H9 (cell line): ENCODE measurements at regions not wholly inside any gene's neighbourhood (a gene's known extent, or its start where the extent isn't known, plus 50 kb on each side); places are given as distances from the start of the nearest gene placed in this dataset.

Experiments used
- DNase-seq: peaks from one replicate; pipeline ENCODE4 v3.0.0-alpha.2; 2017
- H2AFZ ChIP-seq: one replicate; pipeline ENCODE4 v1.6.1; 2013; ENCODE audit warnings: mild to moderate bottlenecking, low read length, control low read depth, moderate library complexity
- H2AK5ac ChIP-seq: 2 replicates; pipeline ENCODE4 v1.6.1; 2013; ENCODE audit warnings: low read length, control low read depth, mixed read lengths; ENCODE audit not compliant: insufficient read length
- H2BK120ac ChIP-seq: one replicate; pipeline ENCODE4 v1.6.1; 2013; ENCODE audit warnings: low read depth, mild to moderate bottlenecking, low read length, control low read depth, inconsistent platforms; ENCODE audit not compliant: poor library complexity, severe bottlenecking
- H2BK12ac ChIP-seq: 2 replicates; pipeline ENCODE4 v1.6.1; 2013; ENCODE audit warnings: low read length, control low read depth, mixed read lengths, low read depth; ENCODE audit not compliant: insufficient read length
- H2BK15ac ChIP-seq: 2 replicates; pipeline ENCODE4 v1.6.1; 2013; ENCODE audit warnings: low read depth, low read length, control low read depth
- H2BK20ac ChIP-seq: one replicate; pipeline ENCODE4 v1.6.1; 2013; ENCODE audit warnings: low read depth, mild to moderate bottlenecking, low read length, control low read depth, inconsistent platforms; ENCODE audit not compliant: poor library complexity, severe bottlenecking
- H2BK5ac ChIP-seq: 2 replicates; pipeline ENCODE4 v1.6.1; 2013; ENCODE audit warnings: low read length, control low read depth, mixed read lengths; ENCODE audit not compliant: insufficient read length
- H3K14ac ChIP-seq: 2 replicates; pipeline ENCODE4 v1.6.1; 2013; ENCODE audit warnings: low read length, control low read depth; ENCODE audit not compliant: insufficient read depth
- H3K18ac ChIP-seq: 2 replicates; pipeline ENCODE4 v1.6.1; 2013; ENCODE audit warnings: low read depth, mild to moderate bottlenecking, mixed read lengths, low read length, control low read depth; ENCODE audit not compliant: insufficient read length
- H3K23ac ChIP-seq: 2 replicates; pipeline ENCODE4 v1.6.1; 2013; ENCODE audit warnings: low read length, control low read depth, mixed read lengths, low read depth; ENCODE audit not compliant: insufficient read length
- H3K23me2 ChIP-seq: 2 replicates; pipeline ENCODE4 v1.6.1; 2013; ENCODE audit warnings: low read depth, mild to moderate bottlenecking, mixed read lengths, low read length, control low read depth; ENCODE audit not compliant: insufficient read length, poor library complexity, severe bottlenecking
- H3K27ac ChIP-seq: 2 replicates; pipeline ENCODE4 v1.5.1; 2013; ENCODE audit warnings: low read length, control low read depth, mixed read lengths, low read depth; ENCODE audit not compliant: insufficient read length
- H3K27me3 ChIP-seq: 2 replicates; pipeline ENCODE4 v1.6.1; 2013; ENCODE audit warnings: low read length, control low read depth, inconsistent platforms; ENCODE audit not compliant: insufficient read depth
- H3K4ac ChIP-seq: 2 replicates; pipeline ENCODE4 v1.6.1; 2013; ENCODE audit warnings: low read depth, mild to moderate bottlenecking, control low read depth, inconsistent platforms, low read length, moderate library complexity
- H3K4me1 ChIP-seq: 2 replicates; pipeline ENCODE4 v1.6.1; 2013; ENCODE audit warnings: low read length, control low read depth, inconsistent platforms; ENCODE audit not compliant: insufficient read depth
- H3K4me2 ChIP-seq: 2 replicates; pipeline ENCODE4 v1.6.1; 2013; ENCODE audit warnings: low read length, control low read depth, mixed read lengths; ENCODE audit not compliant: insufficient read length, insufficient read depth
- H3K56ac ChIP-seq: 2 replicates; pipeline ENCODE4 v1.6.1; 2013; ENCODE audit warnings: low read depth, mild to moderate bottlenecking, mixed read lengths, low read length, control low read depth; ENCODE audit not compliant: insufficient read length
- H3K79me1 ChIP-seq: 2 replicates; pipeline ENCODE4 v1.6.1; 2013; ENCODE audit warnings: low read depth, mild to moderate bottlenecking, moderate library complexity, low read length, control low read depth, inconsistent platforms; ENCODE audit not compliant: insufficient read depth, poor library complexity, severe bottlenecking
- H3K79me2 ChIP-seq: 2 replicates; pipeline ENCODE4 v1.6.1; 2013; ENCODE audit warnings: low read length, control low read depth, inconsistent platforms; ENCODE audit not compliant: insufficient read depth
- H3K9ac ChIP-seq: 2 replicates; pipeline ENCODE4 v1.6.1; 2013; ENCODE audit warnings: low read length, control low read depth, mixed read lengths; ENCODE audit not compliant: insufficient read length; ENCODE audit errors: extremely low read depth
- H3K9me3 ChIP-seq: one replicate; pipeline ENCODE4 v1.6.1; 2013; ENCODE audit warnings: low read depth, low read length, inconsistent platforms; ENCODE audit not compliant: control insufficient read depth
- H3T11ph ChIP-seq: one replicate; pipeline ENCODE4 v1.6.1; 2013; ENCODE audit warnings: mild to moderate bottlenecking, low read length, control low read depth, inconsistent platforms
- H4K20me1 ChIP-seq: one replicate; pipeline ENCODE4 v1.6.1; 2013; ENCODE audit not compliant: control insufficient read depth, insufficient read length, insufficient read depth
- H4K5ac ChIP-seq: 2 replicates; pipeline ENCODE4 v1.6.1; 2013; ENCODE audit warnings: low read depth, mild to moderate bottlenecking, mixed read lengths, low read length, control low read depth; ENCODE audit not compliant: insufficient read length
- H4K8ac ChIP-seq: replicated peaks from 2 replicates; pipeline ENCODE4 v1.6.1; 2013; ENCODE audit warnings: low read length, control low read depth, mixed read lengths, low read depth; ENCODE audit not compliant: insufficient read length
- H4K91ac ChIP-seq: 2 replicates; pipeline ENCODE4 v1.6.1; 2013; ENCODE audit warnings: low read depth, mild to moderate bottlenecking, moderate library complexity, mixed read lengths, low read length, control low read depth; ENCODE audit not compliant: insufficient read length
- H3K27ac Mint-ChIP-seq, 3 experiments: 2 replicates in 2 of 3; 3 replicates in 1 of 3; pipeline ENCODE4 v1.8.0; 2020 to 2021; ENCODE audit warnings: mixed read lengths in 3 of 3, mild to moderate bottlenecking in 1 of 3, moderate library complexity in 1 of 3
- H3K27me3 Mint-ChIP-seq: 2 replicates; pipeline ENCODE4 v1.8.0; 2021; ENCODE audit warnings: low read depth, mild to moderate bottlenecking, moderate library complexity, mixed read lengths
- H3K36me3 Mint-ChIP-seq, 3 experiments: 2 replicates in 2 of 3; 3 replicates in 1 of 3; pipeline ENCODE4 v1.8.0; 2020 to 2021; ENCODE audit warnings: low read depth in 3 of 3, mixed read lengths in 3 of 3; ENCODE audit not compliant: insufficient read depth in 1 of 3
- H3K4me1 Mint-ChIP-seq, 2 experiments: 2 replicates each; pipeline ENCODE4 v1.8.0; 2020; ENCODE audit warnings: mixed read lengths in 2 of 2
- H3K4me3 Mint-ChIP-seq, 2 experiments: 2 replicates in 1 of 2; 3 replicates in 1 of 2; pipeline ENCODE4 v1.8.0; 2020 to 2021; ENCODE audit warnings: mild to moderate bottlenecking in 2 of 2, mixed read lengths in 2 of 2, moderate library complexity in 1 of 2
- H3K9me3 Mint-ChIP-seq, 2 experiments: 2 replicates in 1 of 2; 3 replicates in 1 of 2; pipeline ENCODE4 v1.8.0; 2020; ENCODE audit warnings: mild to moderate bottlenecking in 2 of 2, mixed read lengths in 2 of 2, moderate library complexity in 1 of 2
- WGBS: extraction: QIAGEN DNeasy Blood & Tissue Kit; methylation state at CpG from one replicate; pipeline ENCODE4 v1.1.7; 2013; ENCODE audit warnings: missing lambda C conversion rate, low lambda C conversion rate, mixed read lengths; ENCODE audit not compliant: insufficient read length; ENCODE audit errors: extremely low coverage; 5-methylcytosine and 5-hydroxymethylcytosine counted together
- TF ChIP-seq, protein P1 (sequence below): fragments of 200-600 bp; sonication (generic); conservative IDR thresholded peaks from 3 replicates; pipeline ENCODE4 v1.8.0; 2021; ENCODE audit warnings: antibody characterized with exemption, mild to moderate bottlenecking

DNA sequence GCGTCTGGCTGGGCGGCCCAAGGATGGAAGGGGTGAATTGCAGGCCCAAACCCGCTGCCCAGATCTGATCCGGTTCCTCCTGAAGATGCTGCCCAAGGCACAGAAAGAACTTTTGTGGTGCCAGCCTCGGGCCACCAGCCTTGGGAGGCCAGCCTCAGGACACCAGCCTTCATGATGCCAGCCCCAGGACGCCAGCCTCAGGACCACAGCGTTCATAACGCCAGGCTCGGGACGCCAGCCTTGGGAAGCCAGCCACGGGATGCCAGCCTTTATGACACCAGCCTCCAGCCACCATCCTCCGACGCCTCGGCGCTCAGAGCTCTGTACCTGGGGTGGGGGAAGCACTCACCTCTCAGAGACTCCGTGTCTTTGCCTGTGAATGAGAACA, 107.8 kb downstream of the ADRA2C start:
- Mint-ChIP-seq H3K36me3 (peaks cover 5 to 12% (median 9%) of the 10 kb centered on the region in 3 experiments; a peak in 6 of 7 replicates), H3K27me3 (peaks cover 88% of the 10 kb centered on the region), H3K27ac (no peak overlapping the region), H3K4me1 (peaks cover 18 to 30% of the 10 kb centered on the region in 2 experiments), H3K4me3 (no peak overlapping the region), H3K9me3 (peaks cover 14 to 17% of the 10 kb centered on the region in 2 experiments)
- H3K27me3 ChIP-seq: peaks cover 2% of the 10 kb centered on the region; the same call in 1 of the 2 replicates
- H3K23me2 ChIP-seq: peaks cover 9% of the 10 kb centered on the region
- H3K4ac ChIP-seq: no peak overlapping the region
- H3K4me2 ChIP-seq: no peak overlapping the region
- no peaks in the 10 kb centered on the region for H3K79me1 ChIP-seq
- no peak overlapping the region for H3K18ac ChIP-seq
- no peak overlapping the region for H2BK120ac ChIP-seq
- no peak overlapping the region; the same call in 1 of the 2 replicates for H3K14ac ChIP-seq
- no peak overlapping the region for H4K91ac ChIP-seq
- H2BK20ac ChIP-seq: no peak overlapping the region
- H2BK5ac ChIP-seq: no peak overlapping the region
- no peak overlapping the region for H3T11ph ChIP-seq
- H4K8ac ChIP-seq: no peak overlapping the region
- H2BK15ac ChIP-seq: no peak overlapping the region
- DNase-seq: no peak
- H2BK12ac ChIP-seq: no peak overlapping the region
- H3K9me3 ChIP-seq: no peaks in the 10 kb centered on the region
- no peaks in the 10 kb centered on the region for H4K20me1 ChIP-seq
- no peak overlapping the region for H2AK5ac ChIP-seq
- no peak overlapping the region for H2AFZ ChIP-seq
- H3K79me2 ChIP-seq: no peaks in the 10 kb centered on the region
- TF ChIP-seq, protein P1, sequence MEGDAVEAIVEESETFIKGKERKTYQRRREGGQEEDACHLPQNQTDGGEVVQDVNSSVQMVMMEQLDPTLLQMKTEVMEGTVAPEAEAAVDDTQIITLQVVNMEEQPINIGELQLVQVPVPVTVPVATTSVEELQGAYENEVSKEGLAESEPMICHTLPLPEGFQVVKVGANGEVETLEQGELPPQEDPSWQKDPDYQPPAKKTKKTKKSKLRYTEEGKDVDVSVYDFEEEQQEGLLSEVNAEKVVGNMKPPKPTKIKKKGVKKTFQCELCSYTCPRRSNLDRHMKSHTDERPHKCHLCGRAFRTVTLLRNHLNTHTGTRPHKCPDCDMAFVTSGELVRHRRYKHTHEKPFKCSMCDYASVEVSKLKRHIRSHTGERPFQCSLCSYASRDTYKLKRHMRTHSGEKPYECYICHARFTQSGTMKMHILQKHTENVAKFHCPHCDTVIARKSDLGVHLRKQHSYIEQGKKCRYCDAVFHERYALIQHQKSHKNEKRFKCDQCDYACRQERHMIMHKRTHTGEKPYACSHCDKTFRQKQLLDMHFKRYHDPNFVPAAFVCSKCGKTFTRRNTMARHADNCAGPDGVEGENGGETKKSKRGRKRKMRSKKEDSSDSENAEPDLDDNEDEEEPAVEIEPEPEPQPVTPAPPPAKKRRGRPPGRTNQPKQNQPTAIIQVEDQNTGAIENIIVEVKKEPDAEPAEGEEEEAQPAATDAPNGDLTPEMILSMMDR: no peak
- no peak overlapping the region for H3K9ac ChIP-seq
- H3K56ac ChIP-seq: no peak overlapping the region
- peaks cover 5% of the 10 kb centered on the region; the same call in 1 of the 2 replicates for H3K4me1 ChIP-seq
- no peak overlapping the region for H4K5ac ChIP-seq
- no peak overlapping the region for H3K23ac ChIP-seq
- H3K27ac ChIP-seq: no peak overlapping the region
- WGBS: no CpG with 5 or more reads among the region's 16 CpGs
